Fibroblast of pulmonary artery (primary cell): ENCODE measurements at regions not wholly inside any gene's neighbourhood (a gene's known extent, or its start where the extent isn't known, plus 50 kb on each side); places are given as distances from the start of the nearest gene placed in this dataset.

ENCODE experiments used
- DNase-seq: peaks from one replicate; pipeline ENCODE4 v3.0.0-alpha.2; 2010; ENCODE audit warnings: low read depth
- H3K4me3 ChIP-seq: replicated peaks from 2 replicates; pipeline ENCODE4 v1.5.1; 2011; ENCODE audit warnings: low read depth, mild to moderate bottlenecking, control low read depth, low read length, moderate library complexity
- TF ChIP-seq, protein P1 (sequence below): IDR thresholded peaks from 2 replicates; pipeline ENCODE4 v1.5.1; 2011; ENCODE audit warnings: mild to moderate bottlenecking, control low read depth, low read length, inconsistent platforms; ENCODE audit errors: missing control alignments

DNA sequence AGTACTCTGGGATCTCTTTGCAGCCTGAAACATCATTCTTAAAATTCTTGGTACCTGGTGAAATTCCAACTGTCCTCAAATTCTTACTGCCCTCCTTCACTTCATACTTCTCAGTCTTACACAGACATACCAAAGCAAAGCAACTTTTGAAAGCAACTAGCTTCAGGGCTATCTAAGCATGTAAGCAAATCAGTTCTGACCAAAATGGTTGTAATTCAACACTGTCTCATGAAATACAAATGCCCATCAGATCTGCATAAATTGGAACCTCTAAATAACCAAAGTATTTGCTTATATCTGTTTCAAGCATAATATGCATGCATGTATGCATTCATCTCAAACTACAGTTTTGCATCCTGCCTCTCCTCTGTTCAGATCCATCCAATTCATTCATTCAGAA lies 308.1 kb upstream of the PPARGC1A start:
- no peak for DNase-seq
- TF ChIP-seq, protein P1, sequence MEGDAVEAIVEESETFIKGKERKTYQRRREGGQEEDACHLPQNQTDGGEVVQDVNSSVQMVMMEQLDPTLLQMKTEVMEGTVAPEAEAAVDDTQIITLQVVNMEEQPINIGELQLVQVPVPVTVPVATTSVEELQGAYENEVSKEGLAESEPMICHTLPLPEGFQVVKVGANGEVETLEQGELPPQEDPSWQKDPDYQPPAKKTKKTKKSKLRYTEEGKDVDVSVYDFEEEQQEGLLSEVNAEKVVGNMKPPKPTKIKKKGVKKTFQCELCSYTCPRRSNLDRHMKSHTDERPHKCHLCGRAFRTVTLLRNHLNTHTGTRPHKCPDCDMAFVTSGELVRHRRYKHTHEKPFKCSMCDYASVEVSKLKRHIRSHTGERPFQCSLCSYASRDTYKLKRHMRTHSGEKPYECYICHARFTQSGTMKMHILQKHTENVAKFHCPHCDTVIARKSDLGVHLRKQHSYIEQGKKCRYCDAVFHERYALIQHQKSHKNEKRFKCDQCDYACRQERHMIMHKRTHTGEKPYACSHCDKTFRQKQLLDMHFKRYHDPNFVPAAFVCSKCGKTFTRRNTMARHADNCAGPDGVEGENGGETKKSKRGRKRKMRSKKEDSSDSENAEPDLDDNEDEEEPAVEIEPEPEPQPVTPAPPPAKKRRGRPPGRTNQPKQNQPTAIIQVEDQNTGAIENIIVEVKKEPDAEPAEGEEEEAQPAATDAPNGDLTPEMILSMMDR: no peak
- H3K4me3 ChIP-seq: no peak overlapping the region

DNA sequence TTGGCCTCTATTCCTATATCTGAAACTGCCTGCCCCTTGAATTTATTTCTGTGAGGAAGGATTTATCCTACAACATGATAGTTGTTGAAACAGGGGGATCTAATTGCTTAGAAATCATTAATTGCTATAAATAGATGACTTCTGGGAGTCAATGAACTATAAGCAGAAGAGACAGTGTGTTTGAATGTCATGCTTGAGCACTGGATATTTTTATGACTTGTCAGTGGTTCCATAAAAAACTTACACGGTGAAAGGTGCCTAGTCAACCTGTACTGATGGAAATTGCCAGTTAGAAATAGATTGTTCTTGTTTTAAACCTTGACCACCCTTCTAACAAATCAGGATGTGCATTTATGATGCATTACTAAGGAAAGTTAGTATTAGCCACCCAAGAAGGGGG lies 306.9 kb upstream of the PPARGC1A start:
- no peak overlapping the region for H3K4me3 ChIP-seq
- DNase-seq: no peak
- TF ChIP-seq, protein P1: no peak

- TF ChIP-seq, protein P1: no peak
Measured at GRCh38 chr4:24195991-24196736, 306.3 kb upstream of the PPARGC1A start.

DNA sequence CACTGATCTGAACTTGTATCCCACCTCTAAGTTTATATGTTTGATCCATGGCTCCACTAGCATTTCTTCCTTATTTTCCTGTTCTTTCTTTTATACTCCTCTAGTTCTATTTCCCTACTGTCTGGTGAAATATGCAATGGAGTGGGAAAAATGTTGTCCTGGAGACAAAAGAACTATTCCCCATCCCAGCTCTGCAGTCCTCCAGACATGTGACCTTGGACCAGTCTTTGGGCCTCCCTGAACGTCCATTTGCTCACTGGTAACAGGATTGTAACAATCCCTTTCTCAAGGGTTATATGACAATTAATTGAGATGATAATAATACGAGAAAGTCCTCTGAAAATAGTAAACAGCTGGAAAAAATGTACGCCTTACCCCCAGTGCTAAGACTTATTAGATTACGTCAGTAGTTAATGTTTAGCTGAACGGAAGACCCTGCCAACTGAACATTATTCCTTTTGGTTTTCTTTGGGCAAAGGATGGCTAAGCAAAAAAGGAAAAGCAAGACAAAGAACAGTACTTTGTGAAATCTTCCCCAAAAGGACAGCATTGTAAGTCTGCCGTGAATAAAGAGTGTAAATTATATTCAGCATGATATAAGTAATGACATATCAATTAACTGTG lies 302.3 kb upstream of the PPARGC1A start:
- TF ChIP-seq, protein P1: no peak
- H3K4me3 ChIP-seq: no peak overlapping the region
- DNase-seq: no peak

More at GRCh38 chr4:24195991-24196736, 306.3 kb upstream of the PPARGC1A start:
- DNase-seq: no peak
- no peak overlapping the region for H3K4me3 ChIP-seq

- DNase-seq: no peak
- no peak overlapping the region for H3K4me3 ChIP-seq
- TF ChIP-seq, protein P1: no peak
Measured at GRCh38 chr4:24190761-24191695, 301.2 kb upstream of the PPARGC1A start.

DNA sequence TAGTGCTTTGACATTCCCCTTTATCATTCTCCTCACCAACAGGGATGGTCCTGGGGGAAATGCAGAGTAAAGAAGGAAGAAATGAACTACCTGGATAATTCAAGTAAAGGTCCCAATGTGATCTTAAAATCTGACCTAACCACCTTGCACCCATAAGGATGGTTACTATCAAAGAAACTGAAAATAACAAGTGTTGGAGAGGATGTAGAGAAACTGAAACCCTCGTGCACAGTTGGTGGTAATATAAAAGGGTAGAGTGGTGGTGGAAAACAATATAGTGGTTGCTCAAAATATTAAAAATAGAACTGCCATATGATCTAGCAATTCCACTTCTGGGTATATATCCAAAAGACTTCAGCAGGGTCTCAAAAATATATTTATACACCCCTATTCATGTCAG lies 298.6 kb upstream of the PPARGC1A start:
- no peak for DNase-seq
- TF ChIP-seq, protein P1: no peak
- H3K4me3 ChIP-seq: no peak overlapping the region
